GDM1 (cell line): ENCODE measurements at regions not wholly inside any gene's neighbourhood (a gene's known extent, or its start where the extent isn't known, plus 50 kb on each side); places are given as distances from the start of the nearest gene placed in this dataset.
A peak's percentile ranks its signal among the peaks of the same experiment; 100 is the strongest.
"Not testable (repeated sequence)": the region's sequence is repeated elsewhere in the genome, so short reads cannot be mapped to it uniquely, and the experiment has no call there.

Source experiments
- DNase-seq: peaks from one replicate; lab custom pipeline; 2025; lab: John Stamatoyannopoulos, UW

- DNase-seq = no peak
These were observed 266.0 kb upstream of the STXBP5 start for GRCh38 chr6:146938266-146938665.

- DNase-seq = not testable (repeated sequence)
These were observed 264.8 kb upstream of the STXBP5 start for GRCh38 chr6:146939456-146939855.

- DNase-seq = no peak
These were observed 260.6 kb upstream of the STXBP5 start for GRCh38 chr6:146943664-146944063.

GRCh38 chr6:146944077-146944476 is 260.1 kb upstream of the STXBP5 start:
- no peak for DNase-seq

- DNase-seq = no peak
These were observed 259.4 kb upstream of the STXBP5 start for GRCh38 chr6:146944809-146945208.

- DNase-seq = no peak
These were observed 257.7 kb upstream of the STXBP5 start for GRCh38 chr6:146946559-146946958.

GRCh38 chr6:146948790-146949342 is 255.4 kb upstream of the STXBP5 start:
- no peak for DNase-seq

- no peak for DNase-seq
These were observed 254.8 kb upstream of the STXBP5 start for GRCh38 chr6:146949425-146949824.

- DNase-seq = peak; percentile 47
These were observed 253.8 kb upstream of the STXBP5 start for GRCh38 chr6:146950351-146950835.

- no peak for DNase-seq
These were observed 248.6 kb upstream of the STXBP5 start for GRCh38 chr6:146955570-146955969.

- no peak for DNase-seq
These were observed 246.8 kb upstream of the STXBP5 start for GRCh38 chr6:146957181-146958093.

GRCh38 chr6:146961831-146962230 is 242.4 kb upstream of the STXBP5 start:
- DNase-seq = no peak

GRCh38 chr6:146962329-146962728 is 241.9 kb upstream of the STXBP5 start:
- DNase-seq = no peak

GRCh38 chr6:146965110-146965689 is 239.0 kb upstream of the STXBP5 start:
- no peak for DNase-seq

- DNase-seq = no peak
These were observed 236.0 kb upstream of the STXBP5 start for GRCh38 chr6:146968041-146968760.

- DNase-seq = no peak
These were observed 231.7 kb upstream of the STXBP5 start for GRCh38 chr6:146972546-146972945.

- no peak for DNase-seq
These were observed 229.9 kb upstream of the STXBP5 start for GRCh38 chr6:146974351-146974750.

GRCh38 chr6:146975093-146975492 is 229.1 kb upstream of the STXBP5 start:
- DNase-seq = no peak

- DNase-seq = no peak
These were observed 223.3 kb upstream of the STXBP5 start for GRCh38 chr6:146980900-146981329.

GRCh38 chr6:146981981-146982380 is 222.2 kb upstream of the STXBP5 start:
- DNase-seq = no peak

GRCh38 chr6:146984251-146984924 is 219.8 kb upstream of the STXBP5 start:
- no peak for DNase-seq

- no peak for DNase-seq
These were observed 219.1 kb upstream of the STXBP5 start for GRCh38 chr6:146985111-146985510.
